Calu3 (cell line): ENCODE measurements at regions not wholly inside any gene's neighbourhood (a gene's known extent, or its start where the extent isn't known, plus 50 kb on each side); places are given as distances from the start of the nearest gene placed in this dataset.

Experiments used
- BruUV-seq: library from RNA; stranded (reverse); fragments of 400-500 nt; replicated peaks from 2 replicates; lab custom pipeline; 2021; lab: Mats Ljungman, UMichigan
- CTCF ChIA-PET: fragments of 300-600 bp; sonication (Branson Sonifier 250); formaldehyde crosslinking; loops from one replicate; lab custom pipeline; 2022; ENCODE audit warnings: antibody characterized with exemption; lab: Charles Lee
- DNase-seq: peaks from one replicate; pipeline ENCODE4 v3.0.0; 2022
- H3K27ac Mint-ChIP-seq: one replicate; pipeline ENCODE4 v1.8.0; 2022; ENCODE audit warnings: mixed read lengths; ENCODE audit not compliant: unreplicated experiment
- H3K27me3 Mint-ChIP-seq: one replicate; pipeline ENCODE4 v1.8.0; 2022; ENCODE audit warnings: mixed read lengths; ENCODE audit not compliant: unreplicated experiment
- H3K36me3 Mint-ChIP-seq: one replicate; pipeline ENCODE4 v1.8.0; 2022; ENCODE audit warnings: mild to moderate bottlenecking, moderate library complexity, mixed read lengths; ENCODE audit not compliant: insufficient read depth, unreplicated experiment
- H3K4me1 Mint-ChIP-seq: one replicate; pipeline ENCODE4 v1.8.0; 2022; ENCODE audit warnings: mild to moderate bottlenecking, low read depth, mixed read lengths; ENCODE audit not compliant: unreplicated experiment
- H3K4me3 Mint-ChIP-seq: one replicate; pipeline ENCODE4 v1.8.0; 2022; ENCODE audit warnings: mild to moderate bottlenecking, low read depth, moderate library complexity, mixed read lengths; ENCODE audit not compliant: unreplicated experiment
- H3K9me3 Mint-ChIP-seq: one replicate; pipeline ENCODE4 v1.8.0; 2022; ENCODE audit warnings: low read depth, mixed read lengths; ENCODE audit not compliant: unreplicated experiment
- CTCF ChIP-seq: fragments of 200-600 bp; IDR thresholded peaks from one replicate; pipeline ENCODE4 v1.8.0; 2022; ENCODE audit warnings: antibody characterized with exemption; ENCODE audit not compliant: unreplicated experiment
- intact Hi-C: fragments of 100-400 bp; cut with micrococcal nuclease; formaldehyde crosslinking; loops from one replicate; pipeline ENCODE4 v1.10.0; 2022; ENCODE audit not compliant: unreplicated experiment

GRCh38 chr13:104385404-104385803 lies 1319.2 kb upstream of the SLC10A2 start:
- no peak for TF ChIP-seq CTCF
- Mint-ChIP-seq H3K4me1 (no peaks in the 10 kb centered on the region), H3K36me3 (no peaks in the 10 kb centered on the region), H3K27ac (no peak overlapping the region), H3K27me3 (no peaks in the 10 kb centered on the region), H3K9me3 (no peaks in the 10 kb centered on the region), H3K4me3 (no peak overlapping the region)
- intact Hi-C loops = no loop called here
- BruUV-seq = no TSS peak
- DNase-seq = no peak
- CTCF ChIA-PET = no interaction called here

GRCh38 chr13:104382951-104383350 lies 1316.7 kb upstream of the SLC10A2 start:
- no peaks in the 10 kb centered on the region for H3K4me1 Mint-ChIP-seq

GRCh38 chr13:104376588-104376987 lies 1310.4 kb upstream of the SLC10A2 start:
- H3K36me3 Mint-ChIP-seq = no peaks in the 10 kb centered on the region
- no peaks in the 10 kb centered on the region for H3K27me3 Mint-ChIP-seq
- no peak overlapping the region for H3K4me3 Mint-ChIP-seq
- no peak for DNase-seq
- H3K4me1 Mint-ChIP-seq = no peaks in the 10 kb centered on the region
- CTCF ChIA-PET = no interaction called here
- no TSS peak for BruUV-seq
- TF ChIP-seq CTCF = no peak
- no peak overlapping the region for H3K27ac Mint-ChIP-seq
- intact Hi-C loops = no loop called here
- no peaks in the 10 kb centered on the region for H3K9me3 Mint-ChIP-seq

More at GRCh38 chr13:104382951-104383350, 1316.7 kb upstream of the SLC10A2 start:
- no peak for TF ChIP-seq CTCF
- Mint-ChIP-seq H3K36me3 (no peaks in the 10 kb centered on the region), H3K27me3 (no peaks in the 10 kb centered on the region), H3K9me3 (no peaks in the 10 kb centered on the region), H3K4me3 (no peak overlapping the region), H3K27ac (no peak overlapping the region)
- DNase-seq = no peak
- CTCF ChIA-PET = no interaction called here
- intact Hi-C loops = no loop called here
- BruUV-seq = no TSS peak

GRCh38 chr13:104375614-104376013 lies 1309.4 kb upstream of the SLC10A2 start:
- Mint-ChIP-seq H3K4me3 (no peak overlapping the region), H3K4me1 (no peaks in the 10 kb centered on the region), H3K27me3 (no peaks in the 10 kb centered on the region), H3K27ac (no peak overlapping the region), H3K9me3 (no peaks in the 10 kb centered on the region), H3K36me3 (no peaks in the 10 kb centered on the region)
- BruUV-seq = no TSS peak
- CTCF ChIA-PET = no interaction called here
- no peak for DNase-seq
- no peak for TF ChIP-seq CTCF
- intact Hi-C loops = no loop called here
